ENCODE measurements at regions not wholly inside any gene's neighbourhood (a gene's known extent, or its start where the extent isn't known, plus 50 kb on each side); places are given as distances from the start of the nearest gene placed in this dataset.

DNA sequence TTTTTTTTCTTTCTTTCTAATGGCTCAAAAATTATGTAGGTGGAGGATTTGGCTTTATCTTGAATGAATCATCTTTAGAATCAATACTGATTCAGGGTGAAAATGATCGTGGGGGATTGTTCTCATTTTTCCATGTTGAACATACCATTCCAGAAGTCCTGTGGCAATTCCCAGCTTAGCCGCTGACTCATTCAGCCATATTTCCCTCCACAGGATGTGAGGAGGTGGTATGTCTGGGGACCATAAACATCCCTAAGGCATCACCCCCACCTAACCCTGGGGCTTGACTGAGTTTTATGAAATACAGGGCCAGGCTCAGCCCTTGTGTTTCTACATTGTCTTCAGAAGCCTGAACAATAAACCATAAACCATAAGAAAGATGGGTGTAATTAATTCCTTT, 92.7 kb upstream of the FN1 start:
- no peak for DNase-seq

DNA sequence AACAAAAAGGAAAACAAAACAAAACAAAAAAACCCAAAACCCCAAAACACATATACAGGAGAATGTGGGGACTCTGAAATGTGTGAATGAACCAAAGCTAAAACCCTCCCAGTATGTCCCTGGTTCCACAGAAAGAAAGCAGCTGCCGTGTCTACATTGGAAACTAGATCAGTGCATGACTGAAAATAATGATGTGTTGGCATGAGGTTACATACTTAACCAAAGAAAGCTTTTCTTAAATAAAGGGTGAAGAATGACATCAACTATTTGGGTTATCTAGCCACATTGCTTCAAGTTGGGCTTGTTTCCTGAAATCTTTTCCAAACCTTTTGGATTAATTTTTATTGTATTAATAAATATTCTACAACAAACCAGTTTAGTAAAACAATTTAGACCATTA, 91.9 kb upstream of the FN1 start:
- DNase-seq: no peak

DNA sequence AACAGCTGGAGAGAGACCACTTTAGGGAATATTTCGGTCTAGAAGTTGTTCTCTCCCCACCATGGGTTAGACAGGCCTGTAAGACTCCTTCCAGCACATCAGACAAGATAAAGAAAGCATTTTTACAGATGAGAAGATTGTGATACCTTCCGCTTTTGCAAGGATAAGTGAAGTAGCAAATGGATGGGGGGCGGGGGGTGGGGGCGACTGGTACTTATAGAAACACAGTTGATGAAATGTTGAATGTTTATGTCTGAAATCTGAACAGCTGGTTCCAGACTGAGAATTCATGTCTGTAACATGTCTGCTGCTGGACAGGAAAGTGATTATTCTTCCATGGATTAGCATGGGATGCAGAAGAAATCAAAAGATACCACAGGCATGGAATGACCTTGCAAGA, 90.5 kb upstream of the FN1 start:
- no peak for DNase-seq

DNA sequence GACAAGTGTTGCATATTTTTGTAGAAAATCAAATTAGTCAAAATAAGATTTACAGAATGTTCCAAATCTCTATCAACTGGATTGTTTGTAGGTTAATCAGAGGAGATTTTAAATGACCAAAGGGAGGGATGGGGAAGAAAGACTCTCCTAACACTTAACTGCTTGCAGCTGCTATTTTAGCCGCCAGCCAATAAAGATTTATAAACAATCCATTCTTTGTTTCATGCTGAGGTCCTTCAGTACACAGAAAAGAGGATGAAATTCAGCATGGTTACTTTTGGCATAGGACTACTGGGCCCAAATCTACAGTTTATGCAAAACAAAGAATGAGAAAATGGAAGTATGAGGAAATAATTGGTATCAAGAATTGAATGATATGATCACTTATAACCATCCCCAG, 86.4 kb upstream of the FN1 start:
- no peak for DNase-seq

DNA sequence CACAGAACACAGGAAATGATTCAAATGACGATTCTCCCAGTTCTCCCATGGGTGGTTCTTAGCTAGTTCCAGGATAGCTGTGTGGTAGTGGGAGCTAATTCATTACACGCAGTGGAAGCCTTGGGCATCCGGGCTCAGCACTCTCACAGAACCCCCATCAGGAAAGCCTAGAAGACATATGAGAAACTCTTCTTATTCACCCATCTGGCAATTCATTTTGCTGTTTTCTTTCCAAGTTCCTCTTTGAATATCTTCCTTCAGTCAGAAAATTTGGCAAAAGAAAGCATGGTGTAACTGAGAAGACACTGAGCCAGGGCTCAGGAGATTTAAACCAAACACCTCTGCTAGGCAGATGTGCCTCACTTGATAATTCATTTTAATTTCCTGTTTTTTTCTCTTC, 85.2 kb upstream of the FN1 start:
- no peak for DNase-seq

DNA sequence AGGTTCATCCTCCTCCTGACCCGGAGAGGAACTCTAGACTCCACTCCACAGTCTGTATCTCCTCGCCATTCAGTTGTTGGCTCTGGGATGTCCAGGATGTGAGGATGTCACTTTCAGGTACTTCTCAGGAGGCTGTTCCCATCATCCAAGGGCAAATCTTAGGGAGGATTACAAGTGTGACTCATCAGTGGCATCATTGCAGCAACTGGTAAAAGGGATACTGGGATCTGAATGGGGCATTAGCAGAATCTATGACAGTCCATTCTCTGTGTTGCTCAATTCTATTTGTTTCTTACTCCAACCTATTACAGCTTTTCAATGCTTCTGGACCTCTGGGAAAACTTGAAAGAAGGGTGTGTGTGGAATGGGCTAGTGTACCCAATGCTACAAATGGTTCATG, 81.5 kb upstream of the FN1 start:
- no peak for DNase-seq

DNA sequence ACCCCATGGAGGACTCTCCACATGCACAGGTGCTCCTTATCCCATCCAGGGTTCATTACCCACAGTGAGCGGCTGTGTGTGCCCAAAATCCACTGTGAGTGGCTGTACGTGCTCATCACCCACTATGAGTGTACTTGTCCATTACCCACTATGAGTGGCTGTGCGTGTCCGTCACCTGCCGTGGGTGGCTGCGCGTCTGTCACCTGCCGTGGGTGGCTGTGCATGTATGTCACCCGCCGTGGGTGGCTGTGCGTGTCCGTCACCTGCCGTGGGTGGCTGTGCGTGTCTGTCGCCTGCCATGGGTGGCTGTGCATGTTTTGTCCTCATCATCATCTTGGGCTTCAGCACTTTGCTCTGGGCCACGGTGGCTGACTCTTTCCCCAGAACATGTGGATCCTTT, 78.6 kb upstream of the FN1 start:
- DNase-seq: no peak

DNA sequence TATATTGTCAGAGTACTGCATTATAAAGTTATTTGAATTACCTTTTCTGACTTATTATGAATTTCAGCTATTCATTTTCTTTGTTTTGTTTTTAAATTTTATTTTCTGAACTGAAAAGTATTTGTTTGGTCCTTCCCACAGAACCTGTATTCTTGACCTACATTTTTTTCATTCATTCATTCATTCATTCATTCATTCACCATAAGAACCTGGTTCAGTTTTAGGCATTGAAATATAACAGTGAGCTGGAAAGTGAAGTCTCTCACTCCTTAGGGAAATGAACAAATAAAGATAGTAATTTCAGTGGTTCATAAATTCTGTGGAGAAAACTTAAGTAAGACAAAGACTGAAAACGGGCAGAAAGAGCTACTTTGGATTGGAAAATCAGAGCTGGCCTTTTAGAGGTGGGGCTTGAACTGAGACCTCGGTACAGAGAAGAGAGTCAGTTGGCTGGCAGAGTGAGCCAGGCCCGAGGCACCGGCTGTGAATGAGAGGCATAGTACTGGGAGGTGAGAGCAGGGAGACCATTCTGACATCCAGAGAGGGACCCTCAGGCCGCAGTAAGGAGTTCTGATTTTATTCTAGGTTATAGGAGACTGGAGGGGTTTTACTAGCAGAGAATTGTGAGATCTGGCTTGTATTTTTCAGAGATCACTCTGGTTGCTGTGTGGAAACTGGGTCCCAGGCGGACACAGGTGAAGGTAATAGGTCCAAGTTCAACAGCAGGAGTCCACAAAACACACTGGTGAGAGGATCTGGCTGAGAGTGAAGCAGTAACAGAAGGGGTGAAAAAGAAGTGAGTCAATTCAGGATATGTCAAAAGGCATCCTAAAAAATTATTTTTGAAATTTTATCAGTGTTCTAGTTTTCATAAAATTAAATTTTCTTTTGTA, 75.8 kb upstream of the FN1 start:
- no peak for DNase-seq

DNA sequence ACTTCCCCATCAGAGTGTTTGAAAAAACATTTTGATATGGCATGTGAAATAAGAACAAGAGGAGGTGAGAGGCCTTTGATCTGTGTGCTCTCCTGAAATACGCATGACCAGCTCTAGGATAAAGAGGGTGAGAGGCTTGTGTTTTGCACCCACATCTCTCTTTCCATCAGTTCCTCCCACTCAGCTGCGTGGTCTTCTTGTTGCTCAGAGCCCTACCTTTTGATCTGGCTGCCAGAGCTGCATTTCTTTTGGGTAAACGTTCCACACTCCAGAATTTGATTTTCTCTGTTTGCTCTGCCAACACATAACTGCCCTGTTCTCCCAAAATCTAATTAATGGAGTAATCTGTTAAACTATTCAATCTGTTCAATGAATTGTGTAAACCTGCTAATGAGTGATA, 72.0 kb upstream of the FN1 start:
- DNase-seq: no peak

DNA sequence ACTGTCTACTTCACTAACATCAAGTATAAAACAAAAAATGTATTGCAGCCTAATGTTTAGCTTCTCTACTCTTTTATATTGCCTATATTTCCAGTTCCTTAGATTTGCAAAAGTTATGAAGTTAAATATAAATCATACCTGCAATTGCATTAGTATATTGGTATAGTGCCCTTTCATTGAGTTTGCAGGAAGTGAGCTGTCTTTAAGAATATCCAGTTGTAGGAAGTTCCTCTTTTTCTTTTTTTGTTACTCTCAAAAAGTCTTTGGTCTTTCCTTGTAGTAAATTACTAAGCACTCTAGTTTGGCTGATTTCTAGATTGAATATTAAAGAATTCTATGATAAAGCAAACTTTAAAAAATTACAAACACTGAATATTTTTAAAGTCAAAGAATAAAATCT, 71.3 kb upstream of the FN1 start:
- DNase-seq: no peak

DNA sequence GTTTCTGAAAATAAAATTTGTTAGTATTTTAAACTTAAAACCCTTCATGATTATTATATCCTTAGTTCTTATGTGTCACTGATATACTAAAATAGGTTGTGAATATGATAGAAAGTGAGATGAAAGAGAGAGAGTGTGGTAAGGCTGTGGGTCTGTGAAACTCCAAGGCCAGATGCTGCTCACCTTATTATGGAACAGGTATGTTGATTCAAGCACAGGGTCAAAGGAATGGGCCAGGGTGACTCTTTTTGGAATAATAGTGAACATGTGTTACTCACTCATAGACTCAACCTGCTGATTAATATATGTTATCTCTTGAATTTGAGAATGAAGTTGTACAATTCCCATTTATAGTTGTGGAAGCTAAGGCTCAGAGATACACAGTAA, 70.7 kb upstream of the FN1 start:
- no peak for DNase-seq

DNA sequence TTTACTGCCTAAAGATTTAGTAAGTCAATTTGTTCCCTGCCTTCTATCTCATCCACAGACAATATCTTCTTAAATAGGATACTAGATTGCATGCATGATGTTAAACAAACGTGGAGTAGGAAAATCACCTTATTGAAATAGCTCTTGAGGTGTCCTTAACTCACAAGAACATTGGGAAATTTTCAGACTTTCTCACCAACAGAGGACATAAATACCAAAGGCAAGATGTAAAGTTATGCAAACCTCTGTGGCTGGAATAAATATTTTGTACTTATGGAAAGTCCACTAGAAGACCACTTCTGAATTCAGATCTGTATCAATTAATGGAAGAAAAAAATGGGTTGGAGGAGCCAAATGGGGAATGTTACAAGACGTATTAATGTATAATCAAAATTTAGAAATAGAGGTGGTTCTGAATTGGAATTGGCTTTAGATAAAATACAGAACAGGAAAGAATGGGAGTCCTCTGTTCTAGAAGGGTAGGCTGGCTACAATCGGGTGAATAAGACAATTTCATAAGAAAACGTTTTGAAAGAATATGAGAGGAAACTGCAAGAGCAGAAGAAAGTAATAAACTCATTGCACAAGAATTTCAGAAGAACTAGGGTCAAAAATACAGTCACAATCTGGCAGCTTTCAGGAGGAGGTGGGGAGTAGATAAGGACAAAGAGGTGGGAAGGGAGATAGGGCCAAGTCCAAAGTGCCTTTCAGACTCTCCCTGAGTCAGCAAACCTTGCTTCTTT, 69.3 kb upstream of the FN1 start:
- no peak for DNase-seq

DNA sequence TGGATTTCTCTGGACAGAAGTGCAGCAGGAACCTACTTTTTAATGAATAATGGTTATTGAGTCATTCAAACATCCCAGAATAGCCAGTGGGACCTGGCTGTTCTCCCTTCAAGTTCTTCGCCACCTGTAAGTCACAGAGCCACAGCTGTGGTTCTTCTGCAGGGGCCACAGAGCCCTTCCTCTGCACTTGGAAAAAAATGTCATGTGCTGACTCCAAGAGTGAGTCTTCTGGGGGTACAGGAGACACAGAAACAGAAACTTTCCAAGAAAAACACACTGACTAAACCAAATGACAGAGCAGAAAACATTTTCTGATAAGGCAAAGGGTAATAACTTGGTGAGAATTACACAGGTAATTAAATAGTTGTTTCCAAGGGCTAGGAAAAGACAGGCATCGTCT, 68.7 kb upstream of the FN1 start:
- no peak for DNase-seq

DNA sequence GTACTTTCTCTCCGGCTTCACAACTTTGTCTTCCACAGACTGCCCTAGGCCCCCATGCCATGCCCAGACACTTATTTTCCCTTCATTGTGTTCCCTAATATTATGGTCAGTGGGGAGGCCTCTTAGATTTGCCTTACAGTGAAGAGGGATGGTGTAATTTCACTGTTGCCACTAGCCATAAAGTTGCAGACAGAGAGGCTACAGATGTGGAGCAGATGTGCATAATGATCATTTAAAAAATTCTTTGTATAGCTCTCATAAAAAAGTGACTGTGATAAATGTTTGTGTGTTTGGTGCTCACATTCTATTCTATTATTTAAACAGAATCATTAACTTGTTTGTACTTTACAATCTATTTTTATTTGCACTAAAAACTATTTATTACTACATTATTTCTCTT, 67.5 kb upstream of the FN1 start:
- DNase-seq: no peak

DNA sequence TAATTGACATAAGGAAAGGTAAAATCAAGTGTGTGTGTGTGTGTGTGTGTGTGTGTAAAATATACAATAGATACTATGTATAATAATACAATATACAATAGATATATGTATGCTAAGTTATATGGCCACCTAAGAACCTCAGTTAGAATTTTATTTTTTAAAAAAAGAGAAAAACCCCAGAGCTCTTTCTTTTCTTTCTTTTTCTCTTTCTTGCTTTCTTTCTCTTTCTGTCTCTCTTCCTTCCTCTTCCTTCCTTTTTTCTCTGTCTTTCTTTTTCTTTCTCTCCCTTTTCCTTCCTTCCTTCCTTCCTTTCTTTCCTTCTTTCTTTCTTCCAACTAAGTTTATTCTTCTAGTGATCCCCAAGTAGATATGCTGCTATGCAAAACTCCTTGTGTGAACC, 64.6 kb upstream of the FN1 start:
- DNase-seq: no peak

DNA sequence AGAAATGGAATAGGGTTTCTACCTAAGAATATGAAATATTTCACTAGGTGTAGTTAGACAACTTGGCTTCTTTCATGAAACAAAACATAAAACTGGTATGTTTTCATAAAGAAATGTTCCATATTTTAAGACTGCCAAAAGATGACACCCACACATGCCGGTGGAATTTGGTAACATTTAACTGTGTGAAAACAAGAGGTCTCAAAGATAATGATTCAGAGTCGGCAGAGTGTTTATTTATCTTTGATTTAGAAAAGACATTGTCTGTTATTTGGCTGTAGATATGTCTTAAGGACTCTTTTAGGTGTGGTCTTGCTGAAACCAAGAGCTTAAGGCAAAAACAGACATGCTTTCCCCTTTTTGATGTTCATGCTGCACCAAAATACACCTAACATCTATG, 63.5 kb upstream of the FN1 start:
- DNase-seq: no peak

DNA sequence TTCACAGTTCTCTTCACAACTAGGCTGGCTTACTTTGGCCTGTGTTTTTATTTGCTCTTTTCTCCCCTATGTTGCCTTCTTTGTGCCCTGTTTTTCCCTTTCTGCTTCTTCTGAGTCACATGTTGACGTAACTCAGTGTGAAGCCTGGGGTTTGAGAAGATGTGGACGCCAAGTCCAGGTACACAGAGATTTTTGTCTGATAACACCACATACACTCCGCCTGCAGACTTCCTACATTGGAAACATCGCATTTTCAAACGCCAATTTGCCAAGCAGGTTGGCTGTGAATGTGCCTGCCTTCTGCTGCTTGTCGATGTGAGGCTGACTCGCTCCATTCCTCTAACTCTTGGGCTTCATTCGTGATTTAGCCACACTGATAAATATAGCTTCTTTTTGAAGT, 62.6 kb upstream of the FN1 start:
- DNase-seq: no peak

DNA sequence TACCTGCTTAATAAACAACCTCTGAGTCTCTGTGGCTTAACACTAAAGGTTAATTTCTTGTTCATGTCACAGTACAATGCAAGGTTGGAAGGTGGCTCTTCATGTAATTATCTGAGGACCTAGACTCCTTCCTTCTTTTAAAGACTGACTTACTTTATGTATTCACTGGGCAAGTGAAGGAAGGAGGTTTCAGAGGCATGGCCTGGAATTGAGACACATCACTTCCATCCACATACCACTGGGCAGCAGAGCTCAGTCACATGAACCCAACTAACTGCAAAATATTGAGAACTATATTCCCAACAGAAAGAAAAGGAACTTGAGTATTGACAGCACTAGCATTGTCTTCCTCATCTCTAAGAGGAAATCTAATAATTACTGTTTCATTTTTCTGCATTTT, 57.5 kb upstream of the FN1 start:
- DNase-seq: no peak

DNA sequence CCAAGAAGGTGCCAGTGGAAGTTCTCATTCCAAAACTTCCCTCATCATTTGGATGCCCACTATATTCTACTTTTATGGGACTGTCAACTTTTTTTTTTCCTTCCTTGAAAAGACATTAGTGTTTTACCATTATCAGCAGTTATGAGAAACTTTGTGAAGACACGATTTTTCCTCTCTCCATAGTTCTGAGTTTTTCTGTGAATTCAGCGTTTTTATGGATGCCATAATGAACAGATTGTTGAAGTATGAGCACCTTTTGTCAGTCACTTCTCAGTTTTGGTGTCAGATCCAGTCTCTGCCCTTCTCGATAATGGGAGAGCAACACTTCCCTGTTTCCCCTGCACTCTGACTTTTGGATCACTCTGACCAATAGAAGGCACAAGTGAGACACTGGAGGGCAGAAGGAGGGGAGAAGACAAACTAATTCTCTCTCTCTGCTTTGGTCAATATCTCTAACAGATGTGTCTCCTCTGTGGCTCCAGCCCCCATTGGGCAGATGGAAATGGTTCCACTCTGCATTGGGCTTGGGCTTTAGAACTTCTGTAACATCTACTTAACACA, 53.5 kb upstream of the FN1 start:
- DNase-seq: no peak

DNA sequence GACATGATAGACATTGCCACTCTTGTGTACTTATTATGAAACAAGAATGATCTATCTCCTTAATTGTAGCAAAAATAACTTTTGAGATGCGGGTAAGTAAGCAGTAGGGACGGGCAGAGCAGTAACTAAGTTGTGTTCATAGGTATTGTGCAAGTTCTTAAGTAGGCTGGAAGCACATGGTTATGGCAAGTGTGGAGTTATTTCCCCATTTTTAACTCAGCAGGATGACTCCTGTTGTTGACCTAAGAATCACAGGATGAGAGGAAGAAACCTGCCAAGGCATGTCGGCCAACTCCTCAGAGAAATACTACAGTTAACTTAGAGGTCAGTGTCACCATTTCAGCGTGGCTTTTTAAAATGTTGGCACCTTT, 51.1 kb upstream of the FN1 start:
- DNase-seq: no peak

DNA sequence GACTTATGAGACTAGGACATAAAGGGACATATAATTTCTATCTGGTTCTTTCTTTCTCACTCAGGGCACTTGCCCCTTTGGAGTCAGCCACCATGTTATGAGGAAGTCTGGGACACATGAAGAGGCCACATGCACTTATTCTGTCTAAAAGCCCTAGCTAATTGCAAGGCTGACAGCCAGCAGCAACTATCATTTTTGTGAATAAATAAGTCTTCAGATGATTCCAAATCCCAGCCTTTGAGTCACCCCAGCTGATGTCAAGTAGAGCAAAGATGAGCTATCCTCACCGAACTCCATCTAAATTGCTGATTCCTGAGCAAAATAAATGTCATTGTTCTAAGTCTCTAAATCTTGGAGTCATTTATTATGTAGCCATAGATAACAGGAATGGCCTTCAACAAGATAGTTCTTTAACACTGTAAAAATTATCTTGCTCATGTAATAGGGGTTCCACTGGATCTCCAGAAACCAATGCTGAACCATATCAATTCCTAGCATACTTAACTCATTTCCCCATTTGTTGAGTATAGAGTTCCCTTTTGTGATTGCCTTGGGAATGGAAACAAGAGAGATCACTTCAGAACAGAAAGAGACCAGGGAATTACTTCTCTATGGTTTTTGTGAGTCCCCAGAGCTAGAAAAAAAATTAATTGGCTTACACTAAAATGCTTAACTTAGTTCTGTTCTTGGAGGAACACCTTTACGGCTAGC, 50.6 kb upstream of the FN1 start:
- no peak for DNase-seq
